ENCODE measurements at regions not wholly inside any gene's neighbourhood (a gene's known extent, or its start where the extent isn't known, plus 50 kb on each side); places are given as distances from the start of the nearest gene placed in this dataset.

- TF ChIP-seq, protein P1, sequence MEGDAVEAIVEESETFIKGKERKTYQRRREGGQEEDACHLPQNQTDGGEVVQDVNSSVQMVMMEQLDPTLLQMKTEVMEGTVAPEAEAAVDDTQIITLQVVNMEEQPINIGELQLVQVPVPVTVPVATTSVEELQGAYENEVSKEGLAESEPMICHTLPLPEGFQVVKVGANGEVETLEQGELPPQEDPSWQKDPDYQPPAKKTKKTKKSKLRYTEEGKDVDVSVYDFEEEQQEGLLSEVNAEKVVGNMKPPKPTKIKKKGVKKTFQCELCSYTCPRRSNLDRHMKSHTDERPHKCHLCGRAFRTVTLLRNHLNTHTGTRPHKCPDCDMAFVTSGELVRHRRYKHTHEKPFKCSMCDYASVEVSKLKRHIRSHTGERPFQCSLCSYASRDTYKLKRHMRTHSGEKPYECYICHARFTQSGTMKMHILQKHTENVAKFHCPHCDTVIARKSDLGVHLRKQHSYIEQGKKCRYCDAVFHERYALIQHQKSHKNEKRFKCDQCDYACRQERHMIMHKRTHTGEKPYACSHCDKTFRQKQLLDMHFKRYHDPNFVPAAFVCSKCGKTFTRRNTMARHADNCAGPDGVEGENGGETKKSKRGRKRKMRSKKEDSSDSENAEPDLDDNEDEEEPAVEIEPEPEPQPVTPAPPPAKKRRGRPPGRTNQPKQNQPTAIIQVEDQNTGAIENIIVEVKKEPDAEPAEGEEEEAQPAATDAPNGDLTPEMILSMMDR (IDR thresholded peaks at IDR 0.05): no peak
- no peak for TF ChIP-seq POLR2A (IDR thresholded peaks at IDR 0.05)
These were observed 295.6 kb downstream of the CASP12 start for GRCh38 chr11:104602643-104603042.
